SK-N-SH (cell line): ENCODE measurements at regions not wholly inside any gene's neighbourhood (a gene's known extent, or its start where the extent isn't known, plus 50 kb on each side); places are given as distances from the start of the nearest gene placed in this dataset.

Experiments used
- CHD2 ChIP-seq: fragments of 150-350 bp; IDR thresholded peaks from 2 replicates; pipeline ENCODE4 v1.6.1; 2018; ENCODE audit warnings: low read length; ENCODE audit not compliant: partially characterized antibody
- EP300 ChIP-seq, 2 experiments: IDR thresholded peaks; 2 replicates each; pipeline versions ENCODE4 v1.4.0 to v1.6.1; 2012; ENCODE audit warnings: borderline replicate concordance in 1 of 2, low read depth in 1 of 2, low read length in 1 of 2
- FOXM1 ChIP-seq: IDR thresholded peaks from 2 replicates; pipeline ENCODE4 v1.4.0; 2012; ENCODE audit warnings: low read depth, mild to moderate bottlenecking
- JUND ChIP-seq: IDR thresholded peaks from 2 replicates; pipeline ENCODE4 v1.4.0; 2012
- NFIC ChIP-seq: IDR thresholded peaks from 2 replicates; pipeline ENCODE4 v1.4.0; 2012; ENCODE audit warnings: borderline replicate concordance
- POLR2AphosphoS5 ChIP-seq: IDR thresholded peaks from 2 replicates; pipeline ENCODE4 v1.6.1; 2012; ENCODE audit warnings: low read depth, low read length
- RAD21 ChIP-seq: IDR thresholded peaks from 2 replicates; pipeline ENCODE4 v1.6.1; 2012; ENCODE audit warnings: mild to moderate bottlenecking, low read length
- SIN3A ChIP-seq: IDR thresholded peaks from 2 replicates; pipeline ENCODE4 v1.6.1; 2012; ENCODE audit warnings: low read depth, mild to moderate bottlenecking, low read length, moderate library complexity, borderline replicate concordance
- YY1 ChIP-seq: IDR thresholded peaks from 2 replicates; pipeline ENCODE4 v1.4.0; 2012; ENCODE audit warnings: low read depth, mild to moderate bottlenecking
- TF ChIP-seq, protein P1 (sequence below): fragments of 200-600 bp; sonication (generic); IDR thresholded peaks from 2 replicates; pipeline ENCODE4 v1.6.1; 2017; ENCODE audit warnings: antibody characterized with exemption, mild to moderate bottlenecking, moderate library complexity
- TF ChIP-seq, protein P2 (sequence below): IDR thresholded peaks from 2 replicates; pipeline ENCODE4 v1.4.0; 2012; ENCODE audit warnings: low read depth

DNA sequence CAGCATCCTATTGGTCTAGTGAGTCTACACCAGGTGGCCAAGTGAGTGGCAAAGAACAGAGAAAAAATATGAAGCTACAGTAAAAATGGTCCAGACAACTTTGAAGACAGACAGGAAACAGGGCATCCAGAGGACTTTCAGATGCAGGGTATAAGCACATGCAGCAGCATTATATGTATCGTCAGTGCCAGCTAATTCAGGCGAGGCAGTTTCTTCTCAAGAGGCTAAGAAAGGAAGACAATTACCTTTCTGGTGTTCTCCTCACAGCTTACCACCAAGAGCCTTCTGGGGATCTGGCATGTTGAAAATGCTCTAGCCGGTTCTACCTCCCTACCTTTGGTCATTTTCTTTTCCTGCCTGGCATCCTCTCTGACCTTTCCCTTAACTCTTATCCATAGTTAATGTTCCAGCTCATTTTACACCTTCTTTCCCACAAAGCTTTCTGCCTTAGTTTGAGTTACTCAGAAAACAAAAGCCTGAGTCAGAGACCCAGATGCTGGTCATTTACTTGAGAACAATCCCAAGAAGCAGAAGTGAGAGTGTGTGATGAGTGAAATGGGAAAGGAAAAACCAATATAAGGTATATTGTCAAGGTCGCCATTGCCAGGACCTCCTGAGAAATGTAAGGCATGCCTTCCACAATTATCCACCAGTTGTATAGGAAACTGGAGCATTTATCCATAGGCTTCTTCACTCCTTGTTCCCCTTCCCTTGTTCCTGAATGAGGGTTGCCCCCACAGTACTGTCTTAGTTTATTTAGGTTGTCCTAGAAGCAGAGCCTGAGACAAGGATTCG is 444.1 kb downstream of the PLPP3 start:
- TF ChIP-seq POLR2AphosphoS5 (no peak), CHD2 (no peak), RAD21 (no peak), SIN3A (no peak), JUND (no peak), EP300 (IDR thresholded peaks at IDR 0.05; ENCODE audit: borderline replicate concordance in 1 of 2, low read depth in 1 of 2, low read length in 1 of 2) (no peak), FOXM1 (no peak), YY1 (no peak), NFIC (no peak)
- TF ChIP-seq, protein P1, sequence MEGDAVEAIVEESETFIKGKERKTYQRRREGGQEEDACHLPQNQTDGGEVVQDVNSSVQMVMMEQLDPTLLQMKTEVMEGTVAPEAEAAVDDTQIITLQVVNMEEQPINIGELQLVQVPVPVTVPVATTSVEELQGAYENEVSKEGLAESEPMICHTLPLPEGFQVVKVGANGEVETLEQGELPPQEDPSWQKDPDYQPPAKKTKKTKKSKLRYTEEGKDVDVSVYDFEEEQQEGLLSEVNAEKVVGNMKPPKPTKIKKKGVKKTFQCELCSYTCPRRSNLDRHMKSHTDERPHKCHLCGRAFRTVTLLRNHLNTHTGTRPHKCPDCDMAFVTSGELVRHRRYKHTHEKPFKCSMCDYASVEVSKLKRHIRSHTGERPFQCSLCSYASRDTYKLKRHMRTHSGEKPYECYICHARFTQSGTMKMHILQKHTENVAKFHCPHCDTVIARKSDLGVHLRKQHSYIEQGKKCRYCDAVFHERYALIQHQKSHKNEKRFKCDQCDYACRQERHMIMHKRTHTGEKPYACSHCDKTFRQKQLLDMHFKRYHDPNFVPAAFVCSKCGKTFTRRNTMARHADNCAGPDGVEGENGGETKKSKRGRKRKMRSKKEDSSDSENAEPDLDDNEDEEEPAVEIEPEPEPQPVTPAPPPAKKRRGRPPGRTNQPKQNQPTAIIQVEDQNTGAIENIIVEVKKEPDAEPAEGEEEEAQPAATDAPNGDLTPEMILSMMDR: no peak
- TF ChIP-seq, protein P2, sequence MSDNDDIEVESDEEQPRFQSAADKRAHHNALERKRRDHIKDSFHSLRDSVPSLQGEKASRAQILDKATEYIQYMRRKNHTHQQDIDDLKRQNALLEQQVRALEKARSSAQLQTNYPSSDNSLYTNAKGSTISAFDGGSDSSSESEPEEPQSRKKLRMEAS: no peak
